ENCODE measurements at regions not wholly inside any gene's neighbourhood (a gene's known extent, or its start where the extent isn't known, plus 50 kb on each side); places are given as distances from the start of the nearest gene placed in this dataset.

GRCh38 chr11:26202754-26203153, 129.2 kb upstream of the ANO3 start:
- H3K36me3 ChIP-seq (replicated peaks in 1 of 2; ENCODE audit: control insufficient read depth in 1 of 2, insufficient read depth in 2 of 2, low read length in 1 of 2), result no peaks in the 10 kb centered on the region
- H3K27ac ChIP-seq (ENCODE audit: low read depth in 2 of 2, low read length in 1 of 2), result no peak overlapping the region
- no peaks in the 10 kb centered on the region for H4K20me1 ChIP-seq (ENCODE audit: insufficient read depth)
- 89% methylated on average over 2 of the region's 2 CpGs for WGBS (ENCODE audit: low lambda C conversion rate)
- peaks cover 0 to 14% of the 10 kb centered on the region in 2 experiments; a peak in 1 of 4 replicates for H3K4me1 ChIP-seq (ENCODE audit: control insufficient read depth in 1 of 2, insufficient read depth in 2 of 2, low read depth in 1 of 2, low read length in 1 of 2)
- DNase-seq, result no peak
- H3K27me3 ChIP-seq (ENCODE audit: insufficient read depth), result no peaks in the 10 kb centered on the region
- no peaks in the 10 kb centered on the region for H3K79me2 ChIP-seq (ENCODE audit: insufficient read depth)
- H2AFZ ChIP-seq (ENCODE audit: low read depth), result no peak overlapping the region
- no peak overlapping the region for H3K9ac ChIP-seq
- ChIA-PET CTCF (no interaction called here), POLR2A (no interaction called here)
- H3K4me2 ChIP-seq, result no peak overlapping the region
- TF ChIP-seq ZBTB33 (IDR thresholded peaks at IDR 0.05; ENCODE audit: borderline replicate concordance, low read depth) (no peak), RFX5 (IDR thresholded peaks at IDR 0.05; ENCODE audit: low read length) (no peak), NFIC (IDR thresholded peaks at IDR 0.05; ENCODE audit: borderline replicate concordance) (no peak), TCF12 (IDR thresholded peaks at IDR 0.05) (no peak), REST (IDR thresholded peaks at IDR 0.05; ENCODE audit: low read depth, low read length) (no peak), FOXM1 (IDR thresholded peaks at IDR 0.05; ENCODE audit: low read depth) (no peak), GATA2 (CRISPR knock-in tag; IDR thresholded peaks at IDR 0.05) (no peak), POLR2AphosphoS5 (IDR thresholded peaks at IDR 0.05; ENCODE audit: low read depth, low read length) (no peak), FOSL2 (IDR thresholded peaks at IDR 0.05; ENCODE audit: borderline replicate concordance, low read depth) (no peak), TAF1 (IDR thresholded peaks at IDR 0.05; ENCODE audit: borderline replicate concordance, low read depth, low read length) (no peak), FOXJ3 (CRISPR knock-in tag; IDR thresholded peaks at IDR 0.05) (no peak), PBX3 (IDR thresholded peaks at IDR 0.05) (no peak)
- no peaks in the 10 kb centered on the region for H3K9me3 ChIP-seq
- no peaks in the 10 kb centered on the region for H3K9me2 ChIP-seq
- H3F3A ChIP-seq (replicated peaks; ENCODE audit: insufficient read depth), result peaks cover 19% of the 10 kb centered on the region
- H3K4me3 ChIP-seq (ENCODE audit: low read depth in 2 of 2, low read length in 1 of 2), result no peak overlapping the region

Data from SK-N-SH (cell line).